GM19351 (cell line): ENCODE measurements at regions not wholly inside any gene's neighbourhood (a gene's known extent, or its start where the extent isn't known, plus 50 kb on each side); places are given as distances from the start of the nearest gene placed in this dataset.
"Not testable (repeated sequence)": the region's sequence is repeated elsewhere in the genome, so short reads cannot be mapped to it uniquely, and the experiment has no call there.

Experiments used
- ATAC-seq: cut with Tn5 transposase; IDR thresholded peaks from one replicate; pipeline ENCODE4 v1.9.1; 2021; ENCODE audit warnings: mild to moderate bottlenecking, moderate library complexity; ENCODE audit not compliant: unreplicated experiment

DNA sequence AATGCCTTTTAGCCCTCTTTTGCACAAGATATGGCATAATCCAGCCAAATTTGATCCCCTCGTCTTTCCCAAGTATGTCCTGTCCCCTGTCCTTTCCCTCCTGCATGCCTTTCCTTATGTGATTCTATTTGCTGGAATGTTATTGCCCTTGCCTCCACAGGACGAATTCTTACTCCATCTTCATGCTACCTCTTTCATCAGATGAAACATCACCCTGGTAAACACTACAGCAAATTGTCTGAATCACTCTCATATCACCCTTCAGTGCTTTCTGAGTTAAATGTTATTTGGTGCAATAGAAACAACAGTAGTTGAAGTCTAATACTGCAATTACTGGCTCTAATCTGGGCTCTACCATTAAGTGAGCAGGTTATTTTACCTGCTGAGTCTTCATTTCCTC lies 52.2 kb upstream of the FAT1 start:
- no peak for ATAC-seq

GRCh38 chr4:186778134-186778533 lies 54.5 kb upstream of the FAT1 start:
- ATAC-seq: no peak

DNA sequence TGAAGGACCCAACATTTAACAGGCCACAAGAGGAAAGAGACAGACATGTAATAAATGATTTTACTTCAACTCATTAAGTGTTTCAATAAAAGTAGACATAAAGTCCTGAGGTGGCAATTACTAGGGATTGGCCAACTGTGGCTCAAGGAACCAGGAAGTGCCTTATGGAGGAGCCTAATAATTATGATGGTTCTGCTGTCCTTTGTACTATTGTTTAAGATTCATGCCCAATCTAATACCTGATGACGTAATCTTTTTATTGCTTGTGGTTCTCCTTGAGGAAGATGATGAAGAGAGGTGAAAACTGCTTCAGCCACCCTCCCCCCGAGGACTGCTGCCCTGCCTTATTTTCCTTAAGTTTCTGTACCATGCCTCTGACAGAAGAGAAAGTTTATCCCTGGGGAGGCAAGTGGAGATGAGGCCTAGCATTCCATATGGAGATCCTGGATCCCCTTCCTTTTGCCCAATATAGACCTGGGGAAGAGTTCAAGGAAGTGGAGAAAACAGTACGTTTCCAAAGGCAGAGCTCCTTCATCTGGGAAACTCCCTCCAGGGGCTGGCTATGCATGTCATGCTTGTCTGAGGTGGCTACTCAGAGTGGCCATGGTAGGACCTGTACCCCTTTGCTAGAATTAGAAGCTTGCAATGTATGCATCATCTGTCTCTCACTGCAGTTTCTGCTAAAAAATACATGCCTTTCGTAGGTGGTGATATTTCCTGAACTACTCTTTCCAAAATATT lies 56.8 kb upstream of the FAT1 start:
- no peak for ATAC-seq

DNA sequence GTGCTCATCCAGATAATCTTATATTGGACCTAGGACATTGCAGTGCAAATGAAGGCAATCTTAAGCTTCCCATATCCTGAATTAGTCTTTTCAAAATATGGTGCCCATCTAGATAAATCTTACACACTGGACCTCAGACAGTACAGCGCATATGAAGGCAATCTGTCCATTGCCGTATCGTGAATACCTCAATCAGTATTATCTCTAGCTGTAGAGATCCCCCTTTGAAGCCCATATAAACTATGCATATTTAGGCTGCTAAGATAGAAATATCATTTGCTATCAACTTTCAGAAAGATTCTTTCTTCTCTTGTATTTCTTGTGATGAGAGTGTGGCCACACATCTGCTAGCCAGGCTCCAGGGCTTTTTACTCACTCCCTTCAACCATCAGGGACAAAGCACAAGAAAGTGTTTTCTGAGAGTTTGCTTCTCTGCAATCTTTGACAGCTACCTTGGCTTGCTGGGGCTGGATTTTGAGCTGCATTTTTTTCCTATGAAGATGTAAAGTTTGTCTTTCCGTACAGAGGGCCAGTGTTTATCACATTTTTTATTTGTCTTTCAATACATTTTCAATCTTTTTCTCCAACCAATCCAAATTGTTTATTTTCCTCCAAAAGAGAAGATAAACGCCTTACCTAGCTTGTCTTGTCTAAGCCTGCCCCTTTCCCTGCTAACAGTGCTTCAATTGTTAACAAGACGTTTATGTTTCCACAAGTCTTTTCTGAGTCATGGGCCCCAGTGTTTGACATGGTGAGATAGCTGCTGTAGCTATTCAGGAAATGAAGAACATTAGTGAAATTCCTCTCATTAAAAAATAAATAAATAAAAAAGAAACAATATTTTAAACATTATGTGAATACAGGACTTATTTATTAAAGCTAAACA lies 57.6 kb upstream of the FAT1 start:
- no peak for ATAC-seq

DNA sequence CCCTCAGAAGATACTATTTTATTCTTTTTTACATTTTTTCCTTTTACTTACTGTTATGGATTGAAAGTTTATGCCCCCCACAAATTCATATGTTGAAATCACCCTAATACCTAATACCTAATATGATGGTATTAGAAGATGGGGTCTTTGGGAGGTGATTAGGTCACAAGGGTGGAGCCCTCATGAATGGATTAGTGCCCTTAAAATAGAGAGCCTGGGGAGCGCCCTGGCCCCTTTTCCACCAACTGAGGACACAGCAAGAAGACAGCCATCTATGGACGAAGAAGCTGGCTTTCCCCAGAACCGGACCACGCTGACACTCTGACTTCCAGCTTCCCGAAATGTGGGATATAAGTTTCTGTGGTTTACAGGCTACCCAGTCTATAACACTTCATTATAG lies 58.6 kb upstream of the FAT1 start:
- ATAC-seq: no peak

DNA sequence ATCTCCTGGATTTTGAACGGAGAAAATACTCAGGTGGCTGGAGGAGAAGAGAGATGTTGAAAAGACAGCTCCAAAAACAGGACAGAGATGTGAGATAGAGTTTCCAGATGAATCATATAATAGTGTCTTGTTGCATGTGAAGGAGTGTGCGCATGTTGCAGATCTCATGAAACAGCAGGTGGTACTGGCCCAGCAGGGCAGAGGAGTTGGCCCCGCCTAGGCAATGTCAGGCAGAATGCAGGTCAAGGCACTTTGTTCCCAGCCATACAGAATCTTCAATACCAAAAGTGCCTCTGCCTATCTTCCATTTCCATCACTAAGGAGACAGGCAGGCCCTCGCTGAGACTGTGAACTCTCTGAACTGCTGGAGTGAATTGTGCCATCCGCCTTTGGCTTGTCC lies 63.9 kb upstream of the FAT1 start:
- no peak for ATAC-seq

GRCh38 chr4:186789651-186790050 lies 66.0 kb upstream of the FAT1 start:
- no peak for ATAC-seq

DNA sequence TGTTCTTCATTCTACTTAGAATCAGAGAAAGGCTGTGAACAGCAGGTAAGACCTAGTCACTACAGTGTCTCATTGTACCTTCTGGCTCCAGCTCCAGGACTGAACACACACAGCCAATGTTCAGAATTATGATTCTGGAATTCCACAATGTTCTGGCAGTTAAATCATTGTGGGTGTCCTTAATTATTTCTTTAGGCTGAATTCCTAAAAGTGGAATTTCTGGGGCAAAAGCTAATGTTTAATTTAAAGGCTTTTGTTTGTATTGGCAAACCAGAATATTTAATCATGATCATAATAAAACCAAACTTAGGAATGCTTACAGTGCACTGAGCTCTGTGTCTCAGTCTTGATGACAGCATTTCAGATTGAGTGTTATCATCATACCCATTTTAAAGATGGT lies 67.0 kb upstream of the FAT1 start:
- no peak for ATAC-seq

DNA sequence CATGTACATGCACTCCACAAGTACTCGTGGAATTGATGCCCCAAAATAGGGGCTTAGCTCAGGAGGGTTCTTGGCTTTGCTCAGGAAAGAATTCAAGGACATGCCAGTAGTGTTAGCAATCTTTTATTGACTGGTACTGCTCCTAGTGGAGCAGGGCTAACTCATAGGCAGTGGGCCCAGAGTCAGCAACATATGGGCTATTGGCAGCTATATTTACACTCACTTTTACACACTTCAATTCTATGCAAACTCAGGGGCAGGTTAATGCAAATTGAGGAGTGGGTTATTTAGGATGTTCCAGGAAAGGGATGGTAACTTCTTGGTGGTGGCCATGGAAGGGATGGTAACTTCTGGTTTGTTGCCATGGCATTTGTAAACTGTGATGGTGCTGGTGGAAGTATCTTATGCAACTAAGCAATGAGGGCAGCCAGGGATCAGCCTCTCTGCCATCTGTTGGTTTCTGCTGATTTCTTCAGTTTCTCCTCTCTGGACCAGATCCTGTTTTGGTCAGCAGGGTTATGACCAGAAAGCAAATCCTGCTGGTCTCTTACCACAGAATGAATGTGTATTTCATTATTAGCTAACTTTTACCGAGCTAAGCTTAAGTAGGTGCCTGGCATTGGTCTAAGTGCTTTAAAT lies 69.2 kb upstream of the FAT1 start:
- ATAC-seq: no peak

GRCh38 chr4:186798951-186799659 lies 75.4 kb upstream of the FAT1 start:
- ATAC-seq: no peak

DNA sequence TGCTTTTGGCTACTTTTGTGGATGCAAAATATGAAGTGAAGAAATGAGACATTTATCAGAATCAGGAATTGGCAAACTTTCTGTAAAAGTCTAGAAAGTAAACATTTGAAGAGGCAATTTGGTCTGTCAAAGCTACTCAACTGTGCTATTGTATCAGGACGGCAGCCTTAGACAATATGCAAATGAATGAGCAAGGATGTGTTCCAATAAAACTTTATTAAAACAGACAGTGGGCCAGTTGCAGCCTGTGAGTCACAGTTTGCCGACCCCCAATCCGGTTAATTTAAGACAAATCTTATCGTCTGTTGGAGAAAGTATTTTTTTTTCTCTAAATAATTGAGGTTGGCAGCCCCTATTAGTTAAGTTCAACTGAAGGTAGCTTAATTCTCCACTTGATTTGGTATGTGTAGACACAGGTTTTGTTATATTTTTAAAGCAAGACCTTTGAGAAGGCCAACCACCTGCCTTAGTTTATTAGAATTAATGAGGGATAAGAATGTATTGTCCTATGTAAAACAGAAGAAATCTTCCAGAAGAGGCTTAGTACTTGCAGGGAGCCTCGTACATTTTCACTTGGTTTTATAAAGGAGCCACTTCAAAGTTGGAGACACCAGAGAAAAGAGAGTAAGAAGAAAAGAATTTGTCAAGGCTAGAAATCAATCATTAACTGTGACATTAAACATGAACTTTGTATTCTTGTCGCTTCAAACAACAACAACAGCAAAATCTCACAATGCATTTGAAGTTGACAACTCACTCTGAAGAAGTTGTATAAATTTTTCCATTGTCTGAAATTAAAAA lies 81.6 kb upstream of the FAT1 start:
- ATAC-seq: no peak

DNA sequence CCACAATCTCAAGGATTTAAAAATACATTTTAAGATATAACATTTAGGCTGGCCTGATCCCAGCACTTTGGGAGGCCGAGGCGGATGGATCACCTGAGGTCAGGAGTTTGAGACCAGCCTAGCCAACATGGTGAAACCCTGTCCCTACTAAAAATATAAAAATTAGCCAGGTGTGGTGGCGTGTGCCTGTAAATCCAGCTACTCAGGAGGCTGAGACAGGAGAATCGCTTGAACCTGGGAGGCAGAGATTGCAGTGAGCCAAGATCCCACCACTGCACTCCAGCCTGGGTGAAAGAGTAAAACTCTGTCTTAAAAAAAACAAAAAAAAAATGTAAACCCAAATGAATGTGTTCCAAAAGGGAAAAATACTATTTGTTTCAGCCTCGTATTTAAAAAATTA lies 82.3 kb upstream of the FAT1 start:
- ATAC-seq: not testable (repeated sequence)

DNA sequence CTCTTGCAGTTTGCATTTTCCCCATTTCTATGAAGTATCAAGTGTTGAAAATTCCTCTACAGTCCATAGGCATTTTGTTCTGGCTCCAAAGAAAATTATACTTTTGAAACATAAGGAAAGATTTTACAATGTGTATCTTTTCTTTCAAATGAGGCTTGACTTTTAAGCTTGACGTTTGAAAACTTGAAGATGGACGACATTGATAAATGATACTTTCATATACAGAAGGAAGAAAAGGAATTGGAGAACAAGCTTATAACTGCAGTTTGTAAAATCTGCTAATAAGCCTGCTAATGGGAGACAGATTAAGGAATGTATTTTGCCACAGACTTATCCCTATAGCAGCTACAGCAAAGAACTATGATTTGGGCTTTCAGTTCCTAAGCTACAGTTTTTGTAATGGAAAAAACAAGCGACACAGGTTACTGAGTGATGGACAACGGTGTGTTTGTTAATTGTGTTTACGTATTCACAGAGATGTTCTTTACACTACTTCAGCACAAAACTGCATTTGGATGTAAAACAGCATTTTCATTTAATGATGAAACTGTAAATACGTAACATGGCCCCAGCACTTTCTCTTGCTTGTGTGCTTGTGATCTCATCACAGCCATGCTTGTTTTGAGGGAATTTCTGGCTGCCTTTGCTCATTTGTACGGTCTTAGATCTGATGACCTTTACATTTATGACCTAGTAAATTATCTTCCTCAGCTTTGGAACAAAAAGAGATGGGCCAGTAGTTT lies 83.2 kb upstream of the FAT1 start:
- ATAC-seq: no peak

DNA sequence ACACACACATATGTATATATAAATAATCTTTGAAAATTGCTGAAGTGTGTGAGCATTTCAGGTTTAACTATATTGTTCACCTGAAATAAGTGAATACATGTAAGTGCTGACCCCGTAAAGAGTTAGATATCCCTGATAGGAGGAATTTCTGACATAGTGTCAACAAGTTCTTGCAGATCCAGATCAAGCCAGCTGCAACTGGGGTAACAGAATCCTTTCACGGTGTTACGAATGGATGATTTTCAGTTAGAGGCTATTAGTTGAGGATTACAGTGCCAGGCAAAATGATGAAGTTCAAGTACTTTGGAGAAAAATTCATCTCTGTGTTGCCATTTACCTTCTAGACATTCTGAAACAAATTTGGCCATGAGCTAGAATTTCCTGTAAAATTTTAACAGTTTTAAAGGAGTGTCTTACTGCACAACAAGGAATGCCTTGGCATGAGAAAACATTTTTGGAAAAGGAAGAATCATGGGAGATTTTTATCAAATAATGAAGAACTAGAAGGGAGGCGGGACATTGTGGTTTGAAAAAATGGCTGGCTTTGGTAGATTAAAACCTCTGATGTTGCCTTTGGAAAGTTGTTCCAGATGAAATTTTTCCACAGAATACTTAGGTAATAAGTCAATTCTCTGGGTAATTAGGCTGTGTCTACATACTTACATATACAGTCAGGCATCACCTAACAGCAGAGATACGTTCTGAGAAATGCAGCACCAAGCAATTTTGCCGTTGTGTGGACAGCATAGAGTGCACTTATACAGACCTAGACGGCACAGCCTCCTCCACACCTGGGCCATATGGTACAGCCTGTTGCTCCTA lies 84.4 kb upstream of the FAT1 start:
- ATAC-seq: no peak

GRCh38 chr4:186808630-186809018 lies 85.0 kb upstream of the FAT1 start:
- ATAC-seq: no peak

DNA sequence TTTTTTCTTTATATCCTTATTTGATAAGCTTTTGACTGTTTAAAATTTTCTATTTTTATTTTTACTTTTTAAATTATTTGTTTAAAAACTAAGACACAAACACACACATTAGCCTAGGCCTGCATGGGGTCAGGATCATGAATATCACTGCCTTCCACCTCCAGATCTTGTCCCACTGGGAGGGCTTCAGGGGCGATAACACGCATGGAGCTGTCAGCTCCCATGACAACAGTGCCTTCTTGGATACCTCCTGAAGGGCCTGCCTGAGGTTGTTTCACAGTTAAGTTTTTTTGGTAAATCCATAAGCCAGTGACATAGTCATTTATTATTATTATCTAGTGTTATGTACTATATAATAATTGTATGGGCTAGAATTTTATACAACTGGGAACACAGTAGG lies 85.4 kb upstream of the FAT1 start:
- ATAC-seq: no peak

- no peak for ATAC-seq
Observed at GRCh38 chr4:186810613-186811150, 87.0 kb upstream of the FAT1 start.

DNA sequence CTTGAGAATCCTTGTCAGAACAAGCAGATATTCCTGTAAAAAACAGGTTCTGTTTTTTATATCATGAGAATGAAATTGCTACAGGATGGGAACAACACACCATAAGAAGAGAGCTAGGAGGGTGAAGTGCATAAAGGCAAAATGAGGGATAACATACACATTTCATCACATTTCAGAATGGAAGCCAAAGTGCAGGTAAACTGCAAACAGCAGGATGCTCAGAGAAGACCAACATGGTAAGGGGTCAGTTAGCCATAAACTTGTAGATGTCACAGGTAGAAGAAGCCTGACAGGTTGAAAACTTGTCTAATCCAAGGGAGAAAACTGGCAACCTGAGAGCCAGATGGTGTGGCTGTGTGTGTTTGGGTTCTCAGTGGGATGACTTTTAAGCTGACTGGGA lies 88.9 kb upstream of the FAT1 start:
- no peak for ATAC-seq
